ENCODE measurements at regions not wholly inside any gene's neighbourhood (a gene's known extent, or its start where the extent isn't known, plus 50 kb on each side); places are given as distances from the start of the nearest gene placed in this dataset.

- no peak for DNase-seq
Observed at GRCh38 chr11:40062616-40063015, 1396.8 kb downstream of the LRRC4C start.

- DNase-seq: no peak
Observed at GRCh38 chr11:40061221-40061620, 1398.2 kb downstream of the LRRC4C start.

GRCh38 chr11:40054631-40055030, 1404.8 kb downstream of the LRRC4C start:
- DNase-seq: no peak

GRCh38 chr11:40045312-40045711, 1414.1 kb downstream of the LRRC4C start:
- DNase-seq: no peak

- DNase-seq: no peak
Observed at GRCh38 chr11:40037005-40037404, 1422.4 kb downstream of the LRRC4C start.

GRCh38 chr11:40032331-40032730, 1427.1 kb downstream of the LRRC4C start:
- no peak for DNase-seq

GRCh38 chr11:40030867-40031266, 1428.6 kb downstream of the LRRC4C start:
- DNase-seq: no peak

- DNase-seq: no peak
Observed at GRCh38 chr11:40029391-40029790, 1430.1 kb downstream of the LRRC4C start.

GRCh38 chr11:40027720-40028119, 1431.7 kb downstream of the LRRC4C start:
- no peak for DNase-seq

GRCh38 chr11:40023724-40024123, 1435.7 kb downstream of the LRRC4C start:
- DNase-seq: no peak

GRCh38 chr11:40010011-40010410, 1449.4 kb downstream of the LRRC4C start:
- DNase-seq: no peak

- no peak for DNase-seq
Observed at GRCh38 chr11:39992551-39992950, 1466.9 kb downstream of the LRRC4C start.

- DNase-seq: no peak
Observed at GRCh38 chr11:39990421-39990831, 1469.0 kb downstream of the LRRC4C start.

- DNase-seq: no peak
Observed at GRCh38 chr11:39975091-39975490, 1484.4 kb downstream of the LRRC4C start.

- no peak for DNase-seq
Observed at GRCh38 chr11:39972461-39972860, 1487.0 kb downstream of the LRRC4C start.

GRCh38 chr11:39971938-39972337, 1487.5 kb downstream of the LRRC4C start:
- DNase-seq: no peak

GRCh38 chr11:39968071-39968470, 1491.4 kb downstream of the LRRC4C start:
- no peak for DNase-seq

GRCh38 chr11:39965701-39966100, 1493.8 kb downstream of the LRRC4C start:
- DNase-seq: no peak

- DNase-seq: no peak
Observed at GRCh38 chr11:39960206-39960605, 1499.2 kb downstream of the LRRC4C start.

- DNase-seq: no peak
Observed at GRCh38 chr11:39932966-39933365, 1526.5 kb downstream of the LRRC4C start.

GRCh38 chr11:39917256-39917655, 1542.2 kb downstream of the LRRC4C start:
- DNase-seq: no peak

GRCh38 chr11:39910087-39910486, 1549.4 kb downstream of the LRRC4C start:
- no peak for DNase-seq

GRCh38 chr11:39860931-39861330, 1598.5 kb downstream of the LRRC4C start:
- DNase-seq: no peak

- peak in 1 of 3 donors; percentile 1 for DNase-seq
Observed at GRCh38 chr11:39817241-39817640, 1642.2 kb downstream of the LRRC4C start.

GRCh38 chr11:39810358-39810757, 1649.1 kb downstream of the LRRC4C start:
- DNase-seq: no peak

GRCh38 chr11:39809833-39810232, 1649.6 kb downstream of the LRRC4C start:
- DNase-seq: no peak
